ENCODE measurements at regions not wholly inside any gene's neighbourhood (a gene's known extent, or its start where the extent isn't known, plus 50 kb on each side); places are given as distances from the start of the nearest gene placed in this dataset.
"Not testable (repeated sequence)": the region's sequence is repeated elsewhere in the genome, so short reads cannot be mapped to it uniquely, and the experiment has no call there.

- DNase-seq = no peak
Observed at GRCh38 chr9:97176206-97176605, 131.3 kb upstream of the CCDC180 start.

- DNase-seq = not testable (repeated sequence)
Observed at GRCh38 chr9:97168174-97168573, 129.2 kb upstream of the CTSV start.

GRCh38 chr9:97166496-97167138, 127.7 kb upstream of the CTSV start:
- DNase-seq = not testable (repeated sequence)

- no peak for DNase-seq
Observed at GRCh38 chr9:97160255-97160654, 121.3 kb upstream of the CTSV start.

- DNase-seq = not testable (repeated sequence)
Observed at GRCh38 chr9:97158722-97159121, 119.8 kb upstream of the CTSV start.

GRCh38 chr9:97155441-97155840, 116.5 kb upstream of the CTSV start:
- DNase-seq = not testable (repeated sequence)

GRCh38 chr9:97153967-97154366, 115.0 kb upstream of the CTSV start:
- no peak for DNase-seq

GRCh38 chr9:97153160-97153559, 114.2 kb upstream of the CTSV start:
- DNase-seq = not testable (repeated sequence)

GRCh38 chr9:97150471-97150870, 111.5 kb upstream of the CTSV start:
- DNase-seq = not testable (repeated sequence)

GRCh38 chr9:97148428-97148827, 109.5 kb upstream of the CTSV start:
- not testable (repeated sequence) for DNase-seq

- not testable (repeated sequence) for DNase-seq
Observed at GRCh38 chr9:97145680-97146079, 106.7 kb upstream of the CTSV start.

- DNase-seq = no peak
Observed at GRCh38 chr9:97140566-97140965, 101.6 kb upstream of the CTSV start.

- no peak for DNase-seq
Observed at GRCh38 chr9:97136421-97136820, 97.5 kb upstream of the CTSV start.

GRCh38 chr9:97133966-97134365, 95.0 kb upstream of the CTSV start:
- DNase-seq = not testable (repeated sequence)

- DNase-seq = no peak
Observed at GRCh38 chr9:97132865-97133264, 93.9 kb upstream of the CTSV start.

GRCh38 chr9:97130864-97131263, 91.9 kb upstream of the CTSV start:
- DNase-seq = not testable (repeated sequence)

GRCh38 chr9:97130387-97130786, 91.4 kb upstream of the CTSV start:
- DNase-seq = not testable (repeated sequence)

GRCh38 chr9:97128919-97129318, 90.0 kb upstream of the CTSV start:
- DNase-seq = no peak

GRCh38 chr9:97124256-97124655, 85.3 kb upstream of the CTSV start:
- no peak for DNase-seq

GRCh38 chr9:97110696-97111095, 71.8 kb upstream of the CTSV start:
- DNase-seq = no peak

GRCh38 chr9:97109194-97109811, 70.4 kb upstream of the CTSV start:
- DNase-seq = peak; percentile 68 to 71

- not testable (repeated sequence) for DNase-seq
Observed at GRCh38 chr9:97105220-97105619, 66.3 kb upstream of the CTSV start.

GRCh38 chr9:97103613-97104383, 64.9 kb upstream of the CTSV start:
- DNase-seq = not testable (repeated sequence)

- not testable (repeated sequence) for DNase-seq
Observed at GRCh38 chr9:97099540-97099939, 60.6 kb upstream of the CTSV start.
